PFSK-1 (cell line): ENCODE measurements at regions not wholly inside any gene's neighbourhood (a gene's known extent, or its start where the extent isn't known, plus 50 kb on each side); places are given as distances from the start of the nearest gene placed in this dataset.

Source experiments
- FOXP2 ChIP-seq: optimal IDR thresholded peaks from 2 replicates; pipeline ENCODE3; 2011; ENCODE audit warnings: borderline replicate concordance, control low read depth, inconsistent platforms; ENCODE audit not compliant: insufficient read depth; ENCODE audit errors: extremely low read length, extremely low read depth
- POLR2AphosphoS5 ChIP-seq: IDR thresholded peaks from 2 replicates; pipeline ENCODE4 v1.6.1; 2012; ENCODE audit warnings: low read depth, mild to moderate bottlenecking, control low read depth, low read length, moderate library complexity
- SIN3A ChIP-seq: IDR thresholded peaks from 2 replicates; pipeline ENCODE4 v1.6.1; 2012; ENCODE audit warnings: mild to moderate bottlenecking, low read length, moderate library complexity, borderline replicate concordance; ENCODE audit not compliant: insufficient read depth
- TAF1 ChIP-seq: IDR thresholded peaks from 2 replicates; pipeline ENCODE4 v1.6.1; 2012; ENCODE audit warnings: low read length, control low read depth, borderline replicate concordance; ENCODE audit not compliant: insufficient read depth
- TF ChIP-seq, protein P1 (sequence below), 2 experiments: IDR thresholded peaks; 2 replicates each; pipeline versions ENCODE4 v1.6.1 to v1.8.0; 2011 to 2012; ENCODE audit warnings: low read depth in 2 of 2, low read length in 2 of 2, control low read depth in 1 of 2, inconsistent platforms in 1 of 2, mild to moderate bottlenecking in 1 of 2, moderate library complexity in 1 of 2; ENCODE audit not compliant: insufficient read depth in 1 of 2

DNA sequence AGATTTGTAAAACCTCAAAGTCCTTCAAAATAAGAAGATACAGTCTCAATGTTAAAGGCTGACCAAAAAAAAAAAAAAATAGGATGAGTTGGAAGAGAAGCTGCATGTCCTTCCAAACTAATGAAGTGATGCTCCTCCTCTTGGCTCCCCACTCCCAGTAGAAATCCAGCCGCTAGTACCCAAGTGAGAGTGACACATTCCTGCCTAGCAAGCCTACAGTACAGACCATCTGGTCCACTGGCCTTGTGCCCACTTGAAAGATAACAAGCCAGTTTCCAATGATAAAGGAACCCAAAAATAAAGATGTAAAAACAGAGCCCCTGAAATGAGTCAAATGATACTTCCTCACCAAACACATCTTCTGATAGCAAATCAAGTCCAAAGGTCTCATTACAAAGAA lies 258.7 kb upstream of the NSMCE3 start:
- TF ChIP-seq FOXP2 = no peak
- TF ChIP-seq TAF1 = no peak

DNA sequence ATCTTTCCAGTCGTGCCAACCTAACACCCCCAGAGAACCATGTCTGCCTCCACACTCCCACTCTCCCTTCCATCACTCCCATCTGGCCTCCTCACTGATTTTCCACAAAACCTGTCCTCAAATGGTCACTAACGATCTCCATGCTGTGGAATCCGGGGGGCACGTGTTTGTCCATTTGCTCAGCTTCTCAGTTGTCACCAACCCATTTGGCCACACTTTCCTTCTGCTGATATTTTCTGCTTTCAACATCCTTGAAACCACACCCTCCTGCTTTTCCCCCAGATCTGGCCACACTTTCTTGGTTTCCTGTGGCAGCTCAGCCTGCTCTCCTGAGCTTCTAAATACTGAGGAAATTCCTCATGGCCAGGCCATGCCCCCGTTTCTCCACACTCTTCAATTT lies 257.2 kb upstream of the NSMCE3 start:
- TF ChIP-seq TAF1 (no peak), FOXP2 (no peak), POLR2AphosphoS5 (no peak), SIN3A (no peak)
- TF ChIP-seq, protein P1, sequence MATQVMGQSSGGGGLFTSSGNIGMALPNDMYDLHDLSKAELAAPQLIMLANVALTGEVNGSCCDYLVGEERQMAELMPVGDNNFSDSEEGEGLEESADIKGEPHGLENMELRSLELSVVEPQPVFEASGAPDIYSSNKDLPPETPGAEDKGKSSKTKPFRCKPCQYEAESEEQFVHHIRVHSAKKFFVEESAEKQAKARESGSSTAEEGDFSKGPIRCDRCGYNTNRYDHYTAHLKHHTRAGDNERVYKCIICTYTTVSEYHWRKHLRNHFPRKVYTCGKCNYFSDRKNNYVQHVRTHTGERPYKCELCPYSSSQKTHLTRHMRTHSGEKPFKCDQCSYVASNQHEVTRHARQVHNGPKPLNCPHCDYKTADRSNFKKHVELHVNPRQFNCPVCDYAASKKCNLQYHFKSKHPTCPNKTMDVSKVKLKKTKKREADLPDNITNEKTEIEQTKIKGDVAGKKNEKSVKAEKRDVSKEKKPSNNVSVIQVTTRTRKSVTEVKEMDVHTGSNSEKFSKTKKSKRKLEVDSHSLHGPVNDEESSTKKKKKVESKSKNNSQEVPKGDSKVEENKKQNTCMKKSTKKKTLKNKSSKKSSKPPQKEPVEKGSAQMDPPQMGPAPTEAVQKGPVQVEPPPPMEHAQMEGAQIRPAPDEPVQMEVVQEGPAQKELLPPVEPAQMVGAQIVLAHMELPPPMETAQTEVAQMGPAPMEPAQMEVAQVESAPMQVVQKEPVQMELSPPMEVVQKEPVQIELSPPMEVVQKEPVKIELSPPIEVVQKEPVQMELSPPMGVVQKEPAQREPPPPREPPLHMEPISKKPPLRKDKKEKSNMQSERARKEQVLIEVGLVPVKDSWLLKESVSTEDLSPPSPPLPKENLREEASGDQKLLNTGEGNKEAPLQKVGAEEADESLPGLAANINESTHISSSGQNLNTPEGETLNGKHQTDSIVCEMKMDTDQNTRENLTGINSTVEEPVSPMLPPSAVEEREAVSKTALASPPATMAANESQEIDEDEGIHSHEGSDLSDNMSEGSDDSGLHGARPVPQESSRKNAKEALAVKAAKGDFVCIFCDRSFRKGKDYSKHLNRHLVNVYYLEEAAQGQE (IDR thresholded peaks at IDR 0.05; ENCODE audit: insufficient read depth in 1 of 2, low read depth in 2 of 2, low read length in 2 of 2) = no peak

DNA sequence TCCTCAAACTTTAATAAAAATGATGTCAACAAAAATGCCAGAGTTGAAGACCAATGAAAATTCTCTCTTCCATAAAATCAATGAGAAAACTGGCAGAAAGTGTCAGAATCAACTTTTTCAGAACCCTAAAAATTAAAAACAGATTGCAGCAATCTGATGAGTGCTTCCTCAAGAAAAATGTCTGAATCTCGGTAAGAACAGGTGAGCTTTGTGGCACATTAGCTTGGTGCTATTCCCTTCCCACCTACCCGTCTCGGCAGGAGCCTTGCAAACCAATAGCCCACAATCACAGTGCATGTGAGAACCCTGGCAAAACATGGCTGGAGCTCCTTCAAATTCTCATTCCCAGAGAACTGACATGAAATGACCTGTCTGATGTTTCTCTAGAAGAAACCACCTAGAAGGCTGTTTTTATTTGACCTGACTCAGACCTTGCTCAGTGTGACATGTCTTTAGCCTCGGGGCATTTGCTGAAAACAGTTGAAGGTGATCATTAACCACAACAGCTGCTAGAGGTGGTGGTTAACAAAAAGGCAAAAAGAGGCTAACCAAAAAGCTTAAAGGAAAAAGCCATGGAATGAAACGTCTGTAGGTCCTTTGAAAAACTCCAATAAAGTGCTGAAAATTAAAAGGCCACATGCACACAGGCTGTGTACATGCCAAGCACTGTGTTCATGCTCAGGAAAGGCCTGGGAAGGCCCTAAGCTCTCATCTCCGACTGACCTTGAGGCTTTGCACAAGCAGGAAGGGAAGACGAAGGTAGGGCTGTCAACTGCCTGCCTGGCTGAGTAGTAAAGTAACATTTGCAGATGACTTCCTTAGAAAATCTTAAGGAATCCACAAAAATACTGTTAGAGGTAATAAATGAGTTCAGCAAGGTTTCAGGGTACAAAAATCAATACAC lies 253.0 kb upstream of the NSMCE3 start:
- TF ChIP-seq, protein P1 (IDR thresholded peaks at IDR 0.05; ENCODE audit: insufficient read depth in 1 of 2, low read depth in 2 of 2, low read length in 2 of 2) = no peak
- TF ChIP-seq FOXP2 (no peak), TAF1 (no peak), POLR2AphosphoS5 (no peak), SIN3A (no peak)

DNA sequence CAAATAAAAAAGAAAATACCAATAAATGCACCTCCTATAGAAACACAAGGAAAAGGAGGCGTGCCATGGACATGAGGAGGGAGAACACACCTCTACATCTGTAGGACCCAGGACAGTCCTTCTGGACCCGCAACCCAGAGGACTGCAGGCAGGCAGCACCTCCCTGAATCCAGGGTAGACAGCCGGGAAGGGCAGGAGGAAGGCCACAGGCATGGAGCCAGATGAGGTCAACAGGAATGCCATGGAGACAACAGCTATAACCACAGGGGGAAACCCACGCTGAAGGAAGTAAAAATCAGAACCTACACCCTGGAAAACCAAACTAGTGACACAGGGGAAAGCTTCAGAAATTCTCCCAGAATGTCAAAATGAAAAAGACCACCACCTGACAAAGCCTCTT lies 248.8 kb upstream of the NSMCE3 start:
- TF ChIP-seq SIN3A (no peak), FOXP2 (no peak), POLR2AphosphoS5 (no peak)

DNA sequence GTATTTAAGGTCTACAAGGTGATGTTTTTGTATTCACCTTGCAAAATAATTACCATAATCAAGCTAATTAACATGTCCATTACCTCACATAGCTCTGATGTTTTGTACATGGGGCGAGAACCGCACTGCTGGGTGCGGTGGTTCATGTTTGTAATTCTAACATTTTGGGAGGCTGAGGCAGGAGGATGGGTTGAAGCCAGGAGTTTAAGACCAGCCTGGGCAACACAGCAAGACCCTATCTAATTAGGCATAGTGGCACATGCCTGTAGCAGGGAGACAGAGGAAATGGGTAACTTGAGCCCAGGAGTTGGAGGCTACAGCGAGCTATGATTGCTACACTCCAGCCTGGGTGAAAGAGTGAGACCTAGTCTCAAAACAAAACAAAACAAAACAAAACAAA lies 248.2 kb upstream of the NSMCE3 start:
- TF ChIP-seq FOXP2 = no peak
- no peak for TF ChIP-seq SIN3A
- no peak for TF ChIP-seq TAF1
- no peak for TF ChIP-seq POLR2AphosphoS5
- TF ChIP-seq, protein P1 (IDR thresholded peaks at IDR 0.05; ENCODE audit: insufficient read depth in 1 of 2, low read depth in 2 of 2, low read length in 2 of 2) = no peak

DNA sequence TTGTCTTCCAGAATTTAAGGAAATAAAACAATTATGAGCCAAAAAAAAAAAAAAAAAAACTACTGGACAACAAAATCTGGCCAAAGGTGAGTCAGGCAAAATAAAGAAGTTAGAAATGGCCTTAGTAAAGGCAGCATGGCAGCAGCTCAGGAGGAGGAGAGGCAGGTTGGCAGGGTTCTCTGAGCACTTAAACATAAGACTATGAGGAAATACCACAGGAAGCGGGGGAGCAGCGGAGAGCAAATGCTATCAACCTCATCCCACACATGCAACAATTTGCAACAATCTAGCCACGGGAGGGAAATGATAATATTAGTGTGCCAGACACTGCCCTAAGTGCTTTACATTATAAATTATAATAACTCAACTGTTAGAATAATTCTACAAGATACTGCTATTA lies 247.3 kb upstream of the NSMCE3 start:
- TF ChIP-seq FOXP2 (no peak), TAF1 (no peak), SIN3A (no peak), POLR2AphosphoS5 (no peak)
- TF ChIP-seq, protein P1 (IDR thresholded peaks at IDR 0.05; ENCODE audit: insufficient read depth in 1 of 2, low read depth in 2 of 2, low read length in 2 of 2) = no peak
